CD4-positive, alpha-beta T cell treated with Interleukin-2 at 100 ng/mL for 4 hours (primary cell): ENCODE measurements at regions not wholly inside any gene's neighbourhood (a gene's known extent, or its start where the extent isn't known, plus 50 kb on each side); places are given as distances from the start of the nearest gene placed in this dataset.
"Not testable (repeated sequence)": the region's sequence is repeated elsewhere in the genome, so short reads cannot be mapped to it uniquely, and the experiment has no call there.

Experiments used
- DNase-seq: peaks from one replicate; pipeline ENCODE4 v3.0.0-alpha.2; 2020; ENCODE audit warnings: low spot score

GRCh38 chr19:27821418-27822018, 1391.4 kb downstream of the UQCRFS1 start:
- no peak for DNase-seq

- no peak for DNase-seq
Observed at GRCh38 chr19:27815985-27816384, 1397.0 kb downstream of the UQCRFS1 start.

- not testable (repeated sequence) for DNase-seq
Observed at GRCh38 chr19:27814834-27815233, 1398.1 kb downstream of the UQCRFS1 start.

GRCh38 chr19:27814274-27814673, 1398.7 kb downstream of the UQCRFS1 start:
- not testable (repeated sequence) for DNase-seq

- DNase-seq, result no peak
Observed at GRCh38 chr19:27806471-27807070, 1406.4 kb downstream of the UQCRFS1 start.

GRCh38 chr19:27805848-27806247, 1407.1 kb downstream of the UQCRFS1 start:
- no peak for DNase-seq

- not testable (repeated sequence) for DNase-seq
Observed at GRCh38 chr19:27802293-27802692, 1410.7 kb downstream of the UQCRFS1 start.

- DNase-seq, result no peak
Observed at GRCh38 chr19:27796540-27796939, 1416.4 kb downstream of the UQCRFS1 start.

GRCh38 chr19:27796073-27796472, 1416.9 kb downstream of the UQCRFS1 start:
- no peak for DNase-seq

GRCh38 chr19:27795369-27795768, 1417.6 kb downstream of the UQCRFS1 start:
- DNase-seq, result no peak

GRCh38 chr19:27794494-27795042, 1418.4 kb downstream of the UQCRFS1 start:
- DNase-seq, result no peak

- DNase-seq, result peak; percentile 91
Observed at GRCh38 chr19:27793644-27794493, 1419.1 kb downstream of the UQCRFS1 start.

- peak; percentile 75 for DNase-seq
Observed at GRCh38 chr19:27793128-27793643, 1419.8 kb downstream of the UQCRFS1 start.

- no peak for DNase-seq
Observed at GRCh38 chr19:27792576-27793127, 1420.3 kb downstream of the UQCRFS1 start.

- no peak for DNase-seq
Observed at GRCh38 chr19:27780367-27781075, 1432.4 kb downstream of the UQCRFS1 start.

GRCh38 chr19:27779954-27780353, 1433.0 kb downstream of the UQCRFS1 start:
- no peak for DNase-seq

- no peak for DNase-seq
Observed at GRCh38 chr19:27777726-27778125, 1435.2 kb downstream of the UQCRFS1 start.

- DNase-seq, result no peak
Observed at GRCh38 chr19:27777242-27777641, 1435.7 kb downstream of the UQCRFS1 start.

GRCh38 chr19:27776524-27776923, 1436.4 kb downstream of the UQCRFS1 start:
- DNase-seq, result no peak

GRCh38 chr19:27776020-27776419, 1436.9 kb downstream of the UQCRFS1 start:
- no peak for DNase-seq

GRCh38 chr19:27775395-27775794, 1437.6 kb downstream of the UQCRFS1 start:
- DNase-seq, result no peak

- no peak for DNase-seq
Observed at GRCh38 chr19:27774827-27775226, 1438.1 kb downstream of the UQCRFS1 start.
